OCI-LY1 (cell line): ENCODE measurements at regions not wholly inside any gene's neighbourhood (a gene's known extent, or its start where the extent isn't known, plus 50 kb on each side); places are given as distances from the start of the nearest gene placed in this dataset.

ENCODE experiments used
- EZH2 ChIP-seq: fragments of 200-600 bp; sonication (generic), shearing (Covaris generic); IDR thresholded peaks from 2 replicates; pipeline ENCODE4 v1.8.0; 2017; ENCODE audit warnings: borderline replicate concordance, mixed run types, mild to moderate bottlenecking, antibody characterized with exemption, low read length, moderate library complexity, mixed read lengths
- TF ChIP-seq, protein P1 (sequence below): fragments of 200-600 bp; sonication (generic), shearing (Covaris generic); IDR thresholded peaks from 2 replicates; pipeline ENCODE4 v1.5.1; 2017; ENCODE audit warnings: mild to moderate bottlenecking, antibody characterized with exemption, low read length, moderate library complexity, mixed read lengths

- no peak for TF ChIP-seq EZH2
- TF ChIP-seq, protein P1, sequence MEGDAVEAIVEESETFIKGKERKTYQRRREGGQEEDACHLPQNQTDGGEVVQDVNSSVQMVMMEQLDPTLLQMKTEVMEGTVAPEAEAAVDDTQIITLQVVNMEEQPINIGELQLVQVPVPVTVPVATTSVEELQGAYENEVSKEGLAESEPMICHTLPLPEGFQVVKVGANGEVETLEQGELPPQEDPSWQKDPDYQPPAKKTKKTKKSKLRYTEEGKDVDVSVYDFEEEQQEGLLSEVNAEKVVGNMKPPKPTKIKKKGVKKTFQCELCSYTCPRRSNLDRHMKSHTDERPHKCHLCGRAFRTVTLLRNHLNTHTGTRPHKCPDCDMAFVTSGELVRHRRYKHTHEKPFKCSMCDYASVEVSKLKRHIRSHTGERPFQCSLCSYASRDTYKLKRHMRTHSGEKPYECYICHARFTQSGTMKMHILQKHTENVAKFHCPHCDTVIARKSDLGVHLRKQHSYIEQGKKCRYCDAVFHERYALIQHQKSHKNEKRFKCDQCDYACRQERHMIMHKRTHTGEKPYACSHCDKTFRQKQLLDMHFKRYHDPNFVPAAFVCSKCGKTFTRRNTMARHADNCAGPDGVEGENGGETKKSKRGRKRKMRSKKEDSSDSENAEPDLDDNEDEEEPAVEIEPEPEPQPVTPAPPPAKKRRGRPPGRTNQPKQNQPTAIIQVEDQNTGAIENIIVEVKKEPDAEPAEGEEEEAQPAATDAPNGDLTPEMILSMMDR = no peak
These were observed 73.3 kb upstream of the FRMD4A start for GRCh38 chr10:14403881-14404623.
